NB4 (cell line): ENCODE measurements at regions not wholly inside any gene's neighbourhood (a gene's known extent, or its start where the extent isn't known, plus 50 kb on each side); places are given as distances from the start of the nearest gene placed in this dataset.
"Not testable (repeated sequence)": the region's sequence is repeated elsewhere in the genome, so short reads cannot be mapped to it uniquely, and the experiment has no call there.

Source experiments
- CTCF ChIP-seq: IDR thresholded peaks from one replicate; pipeline ENCODE4 v1.5.1; 2012; ENCODE audit warnings: low read depth, low read length
- POLR2A ChIP-seq: IDR thresholded peaks from 2 replicates; pipeline ENCODE4 v1.6.1; 2011; ENCODE audit warnings: mild to moderate bottlenecking; ENCODE audit not compliant: insufficient read length; ENCODE audit errors: extremely low read depth

DNA sequence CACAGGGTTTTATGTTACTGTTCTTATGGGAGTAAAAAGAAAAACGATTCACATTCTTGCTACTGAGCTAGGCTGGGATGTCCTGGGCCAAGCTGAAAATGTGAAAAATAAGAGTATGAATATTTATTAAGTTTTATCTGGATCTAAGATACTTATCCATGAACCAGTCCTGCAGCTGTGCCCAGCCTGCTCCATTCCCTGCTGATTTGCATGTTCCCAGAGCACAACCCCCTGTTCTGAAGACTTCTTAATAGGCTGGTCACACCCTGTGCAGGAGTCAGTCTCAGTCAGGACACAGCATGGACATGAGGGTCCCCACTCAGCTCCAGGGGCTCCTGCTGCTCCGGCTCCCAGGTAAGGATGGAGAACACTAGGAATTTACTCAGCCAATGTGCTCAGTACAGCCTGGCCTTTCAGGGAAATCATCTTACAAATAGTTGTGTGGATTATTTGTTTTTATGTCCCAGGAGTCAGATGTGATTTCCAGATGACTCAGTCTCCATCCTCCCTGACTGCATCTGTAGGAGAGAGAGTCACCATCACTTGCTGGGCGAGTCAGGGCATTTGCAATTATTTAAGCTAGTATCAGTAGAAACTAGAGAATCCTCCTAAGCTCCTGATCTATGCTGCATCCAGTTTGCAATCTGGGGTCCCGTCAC lies 1319.1 kb downstream of the RPIA start:
- TF ChIP-seq POLR2A, CTCF: not testable (repeated sequence)
